ENCODE measurements at regions not wholly inside any gene's neighbourhood (a gene's known extent, or its start where the extent isn't known, plus 50 kb on each side); places are given as distances from the start of the nearest gene placed in this dataset.
"Not testable (repeated sequence)": the region's sequence is repeated elsewhere in the genome, so short reads cannot be mapped to it uniquely, and the experiment has no call there.

- DNase-seq (ENCODE audit: low read depth), result no peak
Observed at GRCh38 chr2:150266931-150267330, 220.5 kb downstream of the RND3 start.

DNA sequence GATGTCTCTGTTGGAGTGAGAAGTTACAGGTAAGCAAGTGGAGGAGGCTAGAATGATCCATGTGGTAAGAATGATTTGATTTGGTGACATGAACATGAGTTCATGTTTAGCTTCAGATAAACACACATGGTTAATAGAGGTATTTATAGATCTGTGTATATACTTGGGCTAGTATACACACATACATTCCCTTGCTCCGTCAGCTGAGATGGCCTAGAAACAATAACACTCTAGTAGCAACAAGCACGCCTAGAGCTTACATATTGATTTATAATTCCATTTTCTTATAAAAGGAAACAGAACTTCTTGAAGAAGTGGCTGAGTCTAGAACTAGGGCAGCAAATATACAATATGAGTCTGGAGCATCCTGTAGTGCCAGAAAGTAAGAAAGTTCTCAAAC, 223.0 kb downstream of the RND3 start:
- no peak for DNase-seq (ENCODE audit: low read depth)

- no peak for DNase-seq (ENCODE audit: low read depth)
Observed at GRCh38 chr2:150261691-150262090, 225.8 kb downstream of the RND3 start.

DNA sequence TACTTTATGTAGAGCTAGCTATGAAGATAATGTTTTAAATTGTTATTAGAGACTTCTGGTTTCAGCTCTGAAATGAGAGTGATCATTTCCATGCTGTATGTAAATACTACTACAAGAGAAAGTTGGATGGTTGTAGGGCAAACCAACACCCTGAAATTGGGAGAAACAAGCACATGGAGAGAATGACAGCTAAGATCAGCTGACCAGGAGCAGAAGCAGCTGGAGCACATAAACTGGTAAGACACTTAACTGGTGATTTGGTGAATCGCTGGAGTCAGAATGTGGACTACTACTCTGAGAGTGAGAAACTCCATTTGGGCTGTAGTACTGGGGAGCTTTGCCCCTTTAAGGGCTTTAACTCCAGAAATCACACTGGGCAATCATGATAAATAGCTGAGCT, 226.8 kb downstream of the RND3 start:
- no peak for DNase-seq (ENCODE audit: low read depth)

DNA sequence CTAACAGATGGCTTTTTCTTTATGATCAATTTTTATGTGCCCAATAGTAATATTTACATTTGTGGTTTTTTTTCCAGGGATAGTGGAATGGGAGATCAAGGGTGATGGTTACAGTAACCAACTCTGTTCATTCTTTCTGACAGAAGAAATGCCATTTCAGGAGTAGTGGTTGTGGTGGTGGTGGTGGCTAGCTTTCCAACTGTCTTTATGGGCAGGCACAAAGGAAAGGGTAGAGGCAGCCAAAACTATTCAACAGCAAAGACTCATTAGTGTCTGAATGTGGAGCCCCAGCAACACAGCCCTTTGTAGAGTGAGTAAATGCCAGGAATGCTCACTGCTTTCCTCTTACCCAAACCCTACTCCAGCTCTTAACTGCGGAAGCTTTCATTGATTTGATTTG, 227.7 kb downstream of the RND3 start:
- no peak for DNase-seq (ENCODE audit: low read depth)

DNA sequence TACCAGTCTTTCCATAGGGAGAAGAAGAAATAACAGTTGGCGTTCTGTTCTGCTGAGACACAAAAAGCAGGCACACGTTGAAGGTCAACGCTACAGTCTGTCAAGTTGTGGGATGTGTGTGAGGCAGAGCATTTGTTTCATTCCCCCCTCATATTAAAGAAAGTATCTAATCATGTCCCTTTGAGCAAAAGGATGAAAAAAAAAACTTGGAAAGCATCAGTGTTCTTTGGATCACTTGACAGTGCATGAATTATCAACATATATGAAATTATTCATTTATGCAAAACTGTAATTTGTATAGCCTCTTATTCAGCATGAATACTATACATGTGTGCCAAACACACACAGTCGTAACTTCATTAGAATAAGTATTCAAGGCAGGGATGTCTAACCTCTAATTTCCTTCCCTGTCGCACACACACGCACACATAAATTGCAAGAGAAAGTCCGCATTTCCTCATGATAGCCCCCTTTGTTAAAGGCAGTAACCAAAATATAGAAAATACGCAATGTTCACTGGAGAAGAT, 228.6 kb downstream of the RND3 start:
- DNase-seq (ENCODE audit: low read depth), result no peak

- no peak for DNase-seq (ENCODE audit: low read depth)
Observed at GRCh38 chr2:150256736-150257135, 230.7 kb downstream of the RND3 start.

GRCh38 chr2:150255528-150255927, 231.9 kb downstream of the RND3 start:
- DNase-seq (ENCODE audit: low read depth), result peak; percentile 43

DNA sequence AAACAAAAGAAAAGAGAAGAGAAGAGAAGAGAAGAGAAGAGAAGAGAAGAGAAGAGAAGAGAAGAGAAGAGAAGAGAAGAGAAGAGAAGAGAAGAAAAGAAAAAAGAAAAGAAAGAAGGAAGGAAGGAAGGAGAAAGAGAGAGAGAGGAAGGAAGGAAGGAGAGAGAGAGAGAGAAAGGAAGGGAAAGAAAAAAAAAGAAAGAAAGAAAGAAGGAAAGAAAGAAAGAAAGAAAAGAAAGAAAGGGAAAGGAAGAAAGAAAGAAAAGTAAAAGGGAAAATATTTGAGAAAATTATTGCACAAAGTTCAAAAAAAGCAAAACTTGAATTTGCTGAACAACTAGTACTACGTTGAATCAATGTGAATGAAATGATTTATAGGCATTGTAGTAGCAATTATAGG, 237.7 kb downstream of the RND3 start:
- not testable (repeated sequence) for DNase-seq (ENCODE audit: low read depth)

- no peak for DNase-seq (ENCODE audit: low read depth)
Observed at GRCh38 chr2:150247481-150247880, 240.0 kb downstream of the RND3 start.

DNA sequence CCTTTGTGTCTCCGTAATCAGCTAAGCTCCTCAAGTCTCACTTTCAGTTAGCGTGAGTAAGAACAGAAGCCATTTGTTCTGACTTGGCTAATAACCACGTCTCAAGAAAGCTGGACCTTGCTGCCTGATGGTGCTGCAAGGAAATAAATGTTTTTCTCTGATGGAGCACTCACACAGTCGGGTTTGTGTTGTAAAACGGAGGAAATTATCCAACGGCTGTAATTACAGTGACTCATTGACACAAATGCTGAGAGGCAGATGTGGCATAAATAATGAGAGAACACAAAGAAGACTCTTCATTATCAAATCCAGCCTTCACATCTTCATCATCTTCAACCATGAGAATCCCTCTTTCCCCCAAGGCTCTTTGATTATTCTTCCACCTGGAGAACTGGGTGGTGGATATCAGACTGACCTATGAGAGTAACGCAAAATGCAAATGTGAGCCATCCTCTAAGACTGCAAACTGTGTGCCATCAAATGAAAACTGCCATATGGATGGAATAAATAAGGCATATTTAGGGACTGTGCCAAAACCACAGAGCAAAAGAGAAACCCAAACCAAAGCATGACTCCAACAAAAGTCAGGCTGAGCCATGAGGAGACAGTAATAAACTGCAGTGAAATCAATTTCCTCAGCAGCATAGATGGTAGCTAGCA, 252.6 kb downstream of the RND3 start:
- DNase-seq (ENCODE audit: low read depth), result peak; percentile 82

- no peak for DNase-seq (ENCODE audit: low read depth)
Observed at GRCh38 chr2:150232871-150233270, 254.6 kb downstream of the RND3 start.

GRCh38 chr2:150232321-150232720, 255.1 kb downstream of the RND3 start:
- no peak for DNase-seq (ENCODE audit: low read depth)

DNA sequence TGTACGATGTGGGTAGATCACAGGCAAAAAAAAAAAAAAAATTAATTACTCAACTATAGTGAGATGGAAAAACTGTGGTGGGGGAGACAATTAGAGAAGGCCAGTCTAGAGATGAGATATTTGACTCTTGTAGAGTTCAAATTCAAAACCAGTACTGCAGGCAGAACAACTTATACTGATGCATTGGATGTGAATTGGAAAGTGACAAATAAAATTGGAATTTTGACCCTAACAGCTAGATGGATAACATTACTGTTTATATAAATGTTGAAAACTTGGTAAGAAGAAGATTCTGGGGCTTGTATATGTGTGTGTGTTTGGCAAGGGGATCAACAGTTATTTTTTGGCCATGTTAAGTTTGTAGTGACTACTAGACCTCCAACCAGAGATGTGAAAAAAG, 256.9 kb downstream of the RND3 start:
- no peak for DNase-seq (ENCODE audit: low read depth)

DNA sequence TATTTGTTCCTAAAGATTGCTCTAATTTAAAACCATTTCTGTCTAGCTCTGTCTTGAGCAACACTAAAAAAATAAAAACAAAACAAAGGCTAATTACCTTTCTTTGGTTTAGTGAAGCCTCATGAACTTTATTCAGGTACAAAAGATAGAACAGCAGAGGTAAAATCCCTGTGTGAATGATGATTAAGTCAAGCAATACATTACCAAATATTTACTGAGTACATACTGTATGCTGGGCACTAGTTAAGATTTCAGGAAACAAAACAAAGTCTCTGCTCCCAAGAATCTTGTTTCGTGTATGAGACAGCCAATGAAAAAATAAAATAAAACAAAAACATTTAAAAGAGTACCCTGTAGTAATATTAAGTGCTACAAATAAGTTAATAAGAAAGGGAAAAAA, 257.5 kb downstream of the RND3 start:
- no peak for DNase-seq (ENCODE audit: low read depth)

DNA sequence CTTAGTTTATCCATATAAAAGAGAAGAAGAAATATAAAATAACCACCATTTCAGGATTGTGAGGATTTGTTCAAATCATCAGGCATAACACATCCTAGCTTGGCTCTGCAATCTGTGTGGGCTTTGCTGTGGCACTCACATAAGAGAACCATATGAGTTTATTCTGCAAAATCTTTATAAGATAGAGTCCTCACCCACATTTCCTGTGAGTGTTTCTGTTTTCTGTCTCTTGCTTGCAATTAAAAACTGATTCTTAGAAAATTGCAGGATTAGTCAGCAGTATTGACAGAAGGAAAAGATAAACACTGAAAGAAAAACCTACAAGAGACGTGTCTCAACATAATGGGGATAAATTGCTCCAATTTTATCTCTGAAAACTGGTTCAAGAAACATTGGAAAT, 258.5 kb downstream of the RND3 start:
- DNase-seq (ENCODE audit: low read depth), result no peak

DNA sequence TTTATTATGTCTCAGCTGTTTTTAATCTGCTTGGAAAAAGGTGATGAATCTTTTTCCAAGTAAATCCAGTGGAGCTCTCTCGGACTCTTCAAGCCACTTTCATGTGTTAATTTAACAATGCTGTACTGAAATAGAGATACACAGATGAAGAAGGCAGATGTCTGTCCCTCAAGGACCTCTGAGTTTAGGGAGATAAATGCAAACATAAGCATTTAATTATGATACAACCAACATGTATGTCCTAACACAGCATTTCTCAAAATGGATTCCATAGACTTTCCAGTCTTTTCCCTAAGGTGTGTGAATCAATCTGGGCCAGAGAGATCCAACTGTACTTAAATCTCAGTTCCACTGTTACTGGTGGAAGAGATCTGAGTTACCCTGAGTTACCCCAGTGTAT, 262.4 kb downstream of the RND3 start:
- no peak for DNase-seq (ENCODE audit: low read depth)

GRCh38 chr2:150224321-150224720, 263.1 kb downstream of the RND3 start:
- no peak for DNase-seq (ENCODE audit: low read depth)

- no peak for DNase-seq (ENCODE audit: low read depth)
Observed at GRCh38 chr2:150222942-150223341, 264.5 kb downstream of the RND3 start.

GRCh38 chr2:150222379-150222778, 265.1 kb downstream of the RND3 start:
- no peak for DNase-seq (ENCODE audit: low read depth)

DNA sequence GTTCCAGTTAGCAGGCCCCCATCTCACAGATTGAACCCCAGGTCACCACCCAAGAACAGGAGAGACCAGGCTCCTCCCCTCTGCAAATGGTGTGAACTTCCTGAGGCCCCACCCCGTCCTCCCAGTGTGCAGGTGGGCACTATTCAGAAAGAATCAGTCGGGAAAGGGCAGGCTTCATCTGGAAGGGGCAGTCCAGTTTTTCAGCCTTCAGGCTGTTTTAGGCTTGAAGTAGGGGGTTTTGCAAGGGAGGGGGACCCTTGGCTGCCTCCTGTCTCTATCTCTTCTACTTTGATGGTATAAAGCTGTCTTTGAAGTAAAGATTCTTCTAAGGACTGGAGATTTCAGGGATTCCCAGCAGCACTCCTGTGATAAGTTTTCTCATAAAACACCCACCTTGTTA, 267.6 kb downstream of the RND3 start:
- no peak for DNase-seq (ENCODE audit: low read depth)

GRCh38 chr2:150215041-150215440, 272.4 kb downstream of the RND3 start:
- no peak for DNase-seq (ENCODE audit: low read depth)

DNA sequence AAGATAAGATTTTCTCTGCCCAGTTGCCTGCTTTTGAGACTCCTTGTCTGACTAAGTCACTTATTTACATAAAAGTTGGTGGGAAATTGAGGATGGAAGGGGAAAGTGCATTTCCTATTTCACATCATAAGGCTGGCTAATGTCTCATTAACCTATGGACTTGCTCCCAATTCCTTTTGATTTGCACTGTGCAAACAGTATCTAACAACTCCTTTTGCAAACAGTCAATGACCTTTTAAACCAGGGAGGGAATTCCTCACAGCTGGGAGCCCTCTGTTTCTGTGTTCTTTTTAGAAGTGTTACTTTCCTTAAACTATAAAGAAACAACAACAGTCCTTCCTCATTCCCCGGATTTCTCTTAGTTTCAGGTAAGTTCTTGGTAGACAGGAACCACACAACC, 272.8 kb downstream of the RND3 start:
- DNase-seq (ENCODE audit: low read depth), result no peak

GRCh38 chr2:150212722-150213171, 274.7 kb downstream of the RND3 start:
- DNase-seq (ENCODE audit: low read depth), result peak; percentile 27
